Neural cell (in vitro differentiated cells): ENCODE measurements at regions not wholly inside any gene's neighbourhood (a gene's known extent, or its start where the extent isn't known, plus 50 kb on each side); places are given as distances from the start of the nearest gene placed in this dataset.
"Not testable (repeated sequence)": the region's sequence is repeated elsewhere in the genome, so short reads cannot be mapped to it uniquely, and the experiment has no call there.

Experiments
- H2AFZ ChIP-seq: fragments of 200-600, 300-800 bp; sonication (generic), shearing (Covaris generic); 2 replicates; pipeline ENCODE4 v1.6.0; 2014; ENCODE audit warnings: low read depth, mild to moderate bottlenecking, antibody characterized with exemption, low read length, moderate library complexity
- H3F3A ChIP-seq: fragments of 200-600 bp; shearing (Covaris generic); 2 replicates; pipeline ENCODE4 v1.6.1; 2016; ENCODE audit warnings: mild to moderate bottlenecking, moderate library complexity, mixed read lengths, antibody characterized with exemption, low read length; ENCODE audit not compliant: insufficient read depth, poor library complexity, severe bottlenecking
- H3K27ac ChIP-seq: fragments of 200-600, 300-800 bp; sonication (generic), shearing (Covaris generic); 2 replicates; pipeline ENCODE4 v1.5.1; 2014; ENCODE audit warnings: mild to moderate bottlenecking, low read length, moderate library complexity
- H3K27me3 ChIP-seq: fragments of 300-800, 200-600 bp; sonication (generic), shearing (Covaris generic); 2 replicates; pipeline ENCODE4 v1.6.0; 2014; ENCODE audit warnings: mild to moderate bottlenecking, low read depth, low read length, moderate library complexity; ENCODE audit not compliant: insufficient read depth
- H3K36me3 ChIP-seq: fragments of 300-800, 200-600 bp; sonication (generic), shearing (Covaris generic); 2 replicates; pipeline ENCODE4 v1.5.1; 2014; ENCODE audit warnings: mild to moderate bottlenecking, antibody characterized with exemption, low read length, moderate library complexity; ENCODE audit not compliant: insufficient read depth
- H3K4me2 ChIP-seq: fragments of 300-800, 200-600 bp; sonication (generic), shearing (Covaris generic); 2 replicates; pipeline ENCODE4 v1.6.0; 2014; ENCODE audit warnings: mild to moderate bottlenecking, low read length
- H3K4me3 ChIP-seq: fragments of 300-800, 200-600 bp; sonication (generic), shearing (Covaris generic); 2 replicates; pipeline ENCODE4 v1.5.1; 2014; ENCODE audit warnings: mild to moderate bottlenecking, low read length, moderate library complexity
- H3K79me2 ChIP-seq: fragments of 200-600 bp; shearing (Covaris generic); replicated peaks from 2 replicates; pipeline ENCODE4 v1.6.0; 2014; ENCODE audit warnings: mild to moderate bottlenecking, low read length, moderate library complexity; ENCODE audit not compliant: insufficient read depth
- H3K9ac ChIP-seq: fragments of 300-800, 200-600 bp; sonication (generic), shearing (Covaris generic); 2 replicates; pipeline ENCODE4 v1.6.1; 2016; ENCODE audit warnings: mild to moderate bottlenecking, low read length, mixed read lengths
- H3K9me2 ChIP-seq: fragments of 200-600 bp; shearing (Covaris generic); 2 replicates; pipeline ENCODE4 v1.6.1; 2016; ENCODE audit warnings: mild to moderate bottlenecking, low read length, mixed read lengths; ENCODE audit not compliant: insufficient read depth
- H3K9me3 ChIP-seq: fragments of 200-600, 300-800 bp; sonication (generic), shearing (Covaris generic); 2 replicates; pipeline ENCODE4 v1.6.1; 2016; ENCODE audit warnings: mild to moderate bottlenecking, mixed run types, low read length, moderate library complexity, mixed read lengths
- H4K20me1 ChIP-seq: fragments of 200-600 bp; shearing (Covaris generic); 2 replicates; pipeline ENCODE4 v1.6.1; 2016; ENCODE audit warnings: mild to moderate bottlenecking, mixed run types; ENCODE audit not compliant: insufficient read depth
- CTCF ChIP-seq: fragments of 450-650 bp; IDR thresholded peaks from 2 replicates; pipeline ENCODE4 v1.5.1; 2014; ENCODE audit warnings: antibody characterized with exemption, mild to moderate bottlenecking, moderate library complexity; ENCODE audit not compliant: poor library complexity, severe bottlenecking
- EP300 ChIP-seq: fragments of 450-650 bp; conservative IDR thresholded peaks from 2 replicates; pipeline ENCODE4 v1.6.1; 2014; ENCODE audit warnings: antibody characterized with exemption, mild to moderate bottlenecking, moderate library complexity; ENCODE audit not compliant: poor library complexity, severe bottlenecking
- EZH2 ChIP-seq: fragments of 200-600, 300-800 bp; shearing (Covaris generic), sonication (generic); IDR thresholded peaks from 2 replicates; pipeline ENCODE4 v1.6.1; 2014; ENCODE audit warnings: antibody characterized with exemption, low read length, borderline replicate concordance, mild to moderate bottlenecking; ENCODE audit not compliant: insufficient read depth, poor library complexity, severe bottlenecking
- MXI1 ChIP-seq: fragments of 450-650 bp; conservative IDR thresholded peaks from 2 replicates; pipeline ENCODE4 v1.6.1; 2014; ENCODE audit warnings: antibody characterized with exemption, mild to moderate bottlenecking; ENCODE audit not compliant: poor library complexity, severe bottlenecking
- POLR2AphosphoS5 ChIP-seq: IDR thresholded peaks from 2 replicates; pipeline ENCODE4 v1.6.1; 2012
- RAD21 ChIP-seq: fragments of 450-650 bp; conservative IDR thresholded peaks from 2 replicates; pipeline ENCODE4 v1.6.1; 2014; ENCODE audit warnings: antibody characterized with exemption, mild to moderate bottlenecking, moderate library complexity
- REST ChIP-seq: IDR thresholded peaks from 2 replicates; pipeline ENCODE4 v1.6.1; 2012; ENCODE audit warnings: borderline replicate concordance
- SMC3 ChIP-seq: fragments of 450-650 bp; conservative IDR thresholded peaks from 2 replicates; pipeline ENCODE4 v1.6.1; 2014; ENCODE audit warnings: antibody characterized with exemption, mild to moderate bottlenecking, moderate library complexity; ENCODE audit not compliant: poor library complexity
- TAF1 ChIP-seq: IDR thresholded peaks from 2 replicates; pipeline ENCODE4 v1.6.1; 2012; ENCODE audit warnings: low read depth

GRCh38 chr2:11877764-11878163, 131.3 kb downstream of the LPIN1 start:
- Histone ChIP-seq H3K9ac (no peak overlapping the region), H3K4me2 (no peak overlapping the region), H3K9me3 (no peaks in the 10 kb centered on the region), H2AFZ (no peak overlapping the region), H3K9me2 (no peaks in the 10 kb centered on the region), H3K27ac (no peak overlapping the region), H3K36me3 (no peaks in the 10 kb centered on the region), H3K79me2 (no peaks in the 10 kb centered on the region), H3K4me3 (no peak overlapping the region), H4K20me1 (no peaks in the 10 kb centered on the region), H3K27me3 (no peaks in the 10 kb centered on the region), H3F3A (no peaks in the 10 kb centered on the region)
- TF ChIP-seq EZH2 (no peak), CTCF (no peak), TAF1 (no peak), RAD21 (no peak), SMC3 (no peak), POLR2AphosphoS5 (no peak), EP300 (no peak)

- not testable (repeated sequence) for H3K9me3 ChIP-seq, H4K20me1 ChIP-seq, H3K4me2 ChIP-seq, H3K36me3 ChIP-seq, H3K9me2 ChIP-seq, H3F3A ChIP-seq, H3K4me3 ChIP-seq, H2AFZ ChIP-seq, H3K27ac ChIP-seq, H3K79me2 ChIP-seq, H3K27me3 ChIP-seq, H3K9ac ChIP-seq
Measured at GRCh38 chr2:11885253-11885652, 138.8 kb downstream of the LPIN1 start.

- H3K36me3 ChIP-seq, H3K27me3 ChIP-seq, H3K4me2 ChIP-seq, H4K20me1 ChIP-seq, H3K4me3 ChIP-seq, H3K27ac ChIP-seq, H3F3A ChIP-seq, H3K9me2 ChIP-seq, H2AFZ ChIP-seq, H3K79me2 ChIP-seq, H3K9me3 ChIP-seq, H3K9ac ChIP-seq: not testable (repeated sequence)
Measured at GRCh38 chr2:11886899-11887298, 140.5 kb downstream of the LPIN1 start.

GRCh38 chr2:11889101-11889850, 142.8 kb downstream of the LPIN1 start:
- Histone ChIP-seq H3K27me3 (no peaks in the 10 kb centered on the region), H4K20me1 (no peaks in the 10 kb centered on the region), H3K27ac (no peak overlapping the region), H3K79me2 (no peaks in the 10 kb centered on the region), H3K9me2 (no peaks in the 10 kb centered on the region), H3K9ac (no peak overlapping the region), H3K4me3 (no peak overlapping the region), H2AFZ (no peak overlapping the region), H3F3A (no peaks in the 10 kb centered on the region), H3K9me3 (no peaks in the 10 kb centered on the region), H3K36me3 (no peaks in the 10 kb centered on the region), H3K4me2 (no peak overlapping the region)
- no peak for TF ChIP-seq TAF1
- TF ChIP-seq EP300 = no peak
- no peak for TF ChIP-seq EZH2
- no peak for TF ChIP-seq REST
- TF ChIP-seq CTCF = no peak
- no peak for TF ChIP-seq POLR2AphosphoS5
- no peak for TF ChIP-seq RAD21
- no peak for TF ChIP-seq SMC3
- TF ChIP-seq MXI1 = no peak
